ENCODE measurements at regions not wholly inside any gene's neighbourhood (a gene's known extent, or its start where the extent isn't known, plus 50 kb on each side); places are given as distances from the start of the nearest gene placed in this dataset.

DNA sequence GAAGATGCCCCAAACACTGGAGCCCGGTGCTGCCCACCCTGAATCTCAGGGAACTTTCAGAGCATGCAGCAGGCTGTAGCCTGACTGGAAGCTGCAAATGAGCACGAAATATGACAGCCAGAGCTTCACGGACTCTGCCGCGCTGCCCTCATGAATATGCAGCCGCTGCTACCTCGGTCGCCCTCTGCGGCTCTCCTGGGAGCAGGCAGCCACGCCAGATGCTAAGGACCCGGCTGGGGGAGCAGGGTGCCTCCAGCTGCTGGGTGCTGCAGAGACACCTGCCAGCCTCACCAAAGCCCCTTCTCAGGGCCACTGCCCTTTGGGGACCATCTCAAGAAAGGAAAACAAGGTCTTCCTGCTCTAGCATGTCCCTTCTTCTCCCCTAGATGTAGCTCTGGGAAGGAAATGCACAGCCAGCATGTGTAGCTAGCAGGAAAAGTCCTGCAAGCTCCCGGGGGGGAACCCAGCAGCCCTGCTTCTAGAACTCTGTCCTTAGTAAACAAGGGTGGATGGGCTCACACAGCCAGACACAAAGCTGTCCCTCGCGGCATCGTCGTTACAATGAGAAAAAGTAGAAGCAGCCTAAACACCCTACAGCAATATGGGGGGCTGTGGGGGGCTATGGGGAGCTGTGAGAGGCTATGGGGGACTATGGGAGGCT is 56.8 kb upstream of the OLFM1 start:
- WGBS (ENCODE audit: missing lambda C conversion rate) = 29% methylated on average over 9 of the region's 16 CpGs
- no peak for TF ChIP-seq EHMT2 (IDR thresholded peaks at IDR 0.05; ENCODE audit: low read depth)
- no peak for TF ChIP-seq EP300 (IDR thresholded peaks at IDR 0.05)
- no peak for TF ChIP-seq RFX5 (IDR thresholded peaks at IDR 0.05)
- TF ChIP-seq ZSCAN20 (CRISPR knock-in tag; IDR thresholded peaks at IDR 0.05) = no peak
- no peak for TF ChIP-seq JUN (IDR thresholded peaks at IDR 0.05)
- no peak for TF ChIP-seq NR3C1 (IDR thresholded peaks at IDR 0.05)
- TF ChIP-seq HOXB13 (CRISPR knock-in tag; IDR thresholded peaks at IDR 0.05; ENCODE audit: low read depth) = no peak
- no peak for TF ChIP-seq ZNF302 (CRISPR knock-in tag; IDR thresholded peaks at IDR 0.05)
- no peak for TF ChIP-seq MAZ (IDR thresholded peaks at IDR 0.05; ENCODE audit: borderline replicate concordance, low read depth, low read length)
- no peak for TF ChIP-seq RARB (CRISPR knock-in tag; IDR thresholded peaks at IDR 0.05)
- TF ChIP-seq CBX2 (IDR thresholded peaks at IDR 0.05; ENCODE audit: borderline replicate concordance, low read depth) = no peak
- DNase-seq (ENCODE audit: low read depth in 1 of 2, low spot score in 1 of 2) = no peak
- ChIA-PET CTCF (no interaction called here), POLR2A (no interaction called here)
- peak in 1 of 2 experiments; percentile 35; a peak in 3 of 6 replicates for ATAC-seq
- no peak overlapping the region for H3K4me3 ChIP-seq
- FAIRE-seq = no peak
- H3K4me2 ChIP-seq = no peak overlapping the region
- no peaks in the 10 kb centered on the region for H3K4me1 ChIP-seq
- H3K9me3 ChIP-seq = no peaks in the 10 kb centered on the region; the same call in 2 of the 3 replicates
- no peak overlapping the region for H3K27ac ChIP-seq

DNA sequence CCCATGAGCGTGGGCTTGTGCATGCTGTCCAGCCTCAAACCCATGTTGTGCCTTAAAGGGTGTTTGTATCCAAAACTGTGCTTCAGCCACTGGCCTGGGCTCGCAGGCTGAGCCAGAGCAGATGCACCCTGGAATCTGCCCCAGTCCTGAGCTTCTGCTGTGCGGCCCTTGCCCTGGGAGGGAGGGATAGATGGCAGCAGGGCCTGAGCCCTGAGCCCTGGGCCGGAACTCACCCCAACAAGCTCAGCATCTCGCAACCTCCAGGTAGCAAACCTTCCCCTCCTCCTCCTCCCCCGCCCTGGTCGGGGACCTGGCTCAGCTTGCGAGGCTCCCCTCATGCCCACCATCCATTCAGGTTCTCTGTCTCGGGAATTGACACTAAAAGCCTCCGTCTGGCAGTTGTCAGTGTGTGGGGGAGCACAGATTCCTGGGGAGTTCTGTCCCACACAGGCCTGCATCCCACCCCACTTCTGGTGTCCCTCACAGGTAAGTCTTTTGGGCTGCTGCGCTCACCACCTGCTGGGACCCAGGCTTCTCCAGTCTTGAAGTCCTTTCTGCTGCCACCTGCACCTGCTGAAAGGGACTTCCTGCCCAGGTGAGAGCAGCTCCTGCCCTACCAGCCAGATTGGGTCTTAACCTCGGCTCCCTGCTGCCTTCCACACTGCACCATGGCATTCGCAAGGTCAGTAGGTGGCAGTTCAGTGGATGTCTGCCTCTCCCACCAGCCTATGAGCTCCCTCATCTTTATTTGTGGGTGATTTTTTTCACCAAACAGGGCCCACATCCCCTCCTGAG is 55.2 kb upstream of the OLFM1 start:
- no peak overlapping the region for H3K4me3 ChIP-seq
- ChIA-PET CTCF (no interaction called here), POLR2A (no interaction called here)
- WGBS (ENCODE audit: missing lambda C conversion rate) = 31% methylated on average over 10 of the region's 13 CpGs
- FAIRE-seq = no peak
- H3K4me2 ChIP-seq = no peak overlapping the region
- H3K4me1 ChIP-seq = no peaks in the 10 kb centered on the region
- peak in 1 of 2 experiments; percentile 50; a peak in 3 of 6 replicates for ATAC-seq
- H3K9me3 ChIP-seq = no peaks in the 10 kb centered on the region
- DNase-seq (ENCODE audit: low read depth in 1 of 2, low spot score in 1 of 2) = no peak
- H3K27ac ChIP-seq = no peak overlapping the region
- TF ChIP-seq ZSCAN20 (CRISPR knock-in tag; IDR thresholded peaks at IDR 0.05) (no peak), HDAC2 (IDR thresholded peaks at IDR 0.05) (no peak), KDM5A (IDR thresholded peaks at IDR 0.05) (no peak), NR3C1 (IDR thresholded peaks at IDR 0.05) (no peak), FOSB (CRISPR knock-in tag; IDR thresholded peaks at IDR 0.05) (no peak), JUNB (IDR thresholded peaks at IDR 0.05) (no peak), GATA3 (IDR thresholded peaks at IDR 0.05; ENCODE audit: borderline replicate concordance) (no peak), MYC (IDR thresholded peaks at IDR 0.05; ENCODE audit: borderline replicate concordance, low read length) (no peak), RCOR1 (IDR thresholded peaks at IDR 0.05; ENCODE audit: low read depth, low read length) (no peak)
- TF ChIP-seq, protein P1, sequence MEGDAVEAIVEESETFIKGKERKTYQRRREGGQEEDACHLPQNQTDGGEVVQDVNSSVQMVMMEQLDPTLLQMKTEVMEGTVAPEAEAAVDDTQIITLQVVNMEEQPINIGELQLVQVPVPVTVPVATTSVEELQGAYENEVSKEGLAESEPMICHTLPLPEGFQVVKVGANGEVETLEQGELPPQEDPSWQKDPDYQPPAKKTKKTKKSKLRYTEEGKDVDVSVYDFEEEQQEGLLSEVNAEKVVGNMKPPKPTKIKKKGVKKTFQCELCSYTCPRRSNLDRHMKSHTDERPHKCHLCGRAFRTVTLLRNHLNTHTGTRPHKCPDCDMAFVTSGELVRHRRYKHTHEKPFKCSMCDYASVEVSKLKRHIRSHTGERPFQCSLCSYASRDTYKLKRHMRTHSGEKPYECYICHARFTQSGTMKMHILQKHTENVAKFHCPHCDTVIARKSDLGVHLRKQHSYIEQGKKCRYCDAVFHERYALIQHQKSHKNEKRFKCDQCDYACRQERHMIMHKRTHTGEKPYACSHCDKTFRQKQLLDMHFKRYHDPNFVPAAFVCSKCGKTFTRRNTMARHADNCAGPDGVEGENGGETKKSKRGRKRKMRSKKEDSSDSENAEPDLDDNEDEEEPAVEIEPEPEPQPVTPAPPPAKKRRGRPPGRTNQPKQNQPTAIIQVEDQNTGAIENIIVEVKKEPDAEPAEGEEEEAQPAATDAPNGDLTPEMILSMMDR (IDR thresholded peaks at IDR 0.05) = no peak
- TF ChIP-seq, protein P2, sequence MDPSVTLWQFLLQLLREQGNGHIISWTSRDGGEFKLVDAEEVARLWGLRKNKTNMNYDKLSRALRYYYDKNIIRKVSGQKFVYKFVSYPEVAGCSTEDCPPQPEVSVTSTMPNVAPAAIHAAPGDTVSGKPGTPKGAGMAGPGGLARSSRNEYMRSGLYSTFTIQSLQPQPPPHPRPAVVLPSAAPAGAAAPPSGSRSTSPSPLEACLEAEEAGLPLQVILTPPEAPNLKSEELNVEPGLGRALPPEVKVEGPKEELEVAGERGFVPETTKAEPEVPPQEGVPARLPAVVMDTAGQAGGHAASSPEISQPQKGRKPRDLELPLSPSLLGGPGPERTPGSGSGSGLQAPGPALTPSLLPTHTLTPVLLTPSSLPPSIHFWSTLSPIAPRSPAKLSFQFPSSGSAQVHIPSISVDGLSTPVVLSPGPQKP (IDR thresholded peaks at IDR 0.05; ENCODE audit: low read depth, low read length) = no peak

Measured in A549 (cell line).